K562 (cell line): ENCODE measurements at regions not wholly inside any gene's neighbourhood (a gene's known extent, or its start where the extent isn't known, plus 50 kb on each side); places are given as distances from the start of the nearest gene placed in this dataset.

Source experiments
- ATAC-seq: fragments of 200-7000 bp; cut with Tn5 transposase; 3 replicates; pipeline ENCODE4 v1.9.1; 2020; ENCODE audit warnings: moderate library complexity
- BruUV-seq: library from RNA; stranded (reverse); fragments of 400-500 nt; replicated peaks from 2 replicates; lab custom pipeline; 2021; lab: Mats Ljungman, UMichigan
- CTCF ChIA-PET: fragments of 300-600 bp; formaldehyde crosslinking; extraction: SDS; loops from one replicate; lab custom pipeline; 2021; ENCODE audit warnings: low intra/inter-chr PET ratio; lab: Yijun Ruan, JAX
- POLR2A ChIA-PET: fragments of 300-600, 350-650 bp; sonication (Branson Sonifier 250); formaldehyde crosslinking; extraction: SDS; loops from one replicate; lab custom pipeline; 2021; ENCODE audit warnings: antibody characterized with exemption, inconsistent platforms; lab: Yijun Ruan, JAX
- DNase-seq, 4 experiments: peaks; one replicate each; pipeline versions ENCODE4 v3.0.0 to v3.0.0-alpha.2; 2011 to 2018; ENCODE audit warnings: low spot score in 3 of 4, mixed read lengths in 3 of 4; ENCODE audit errors: extremely low read depth in 1 of 4
- FAIRE-seq: peaks from 2 replicates; lab custom pipeline; 2011; peaks lifted over from hg19 to GRCh38; lab: Jason Lieb, UNC
- H2AFZ ChIP-seq: 2 replicates; pipeline ENCODE4 v1.6.0; 2011; ENCODE audit warnings: low read depth, low read length, control low read depth, inconsistent platforms
- H3K27ac ChIP-seq: fragments of 200-600 bp; 3 replicates; pipeline ENCODE4 v1.8.0; 2011; ENCODE audit warnings: low read depth, mild to moderate bottlenecking, control low read depth, inconsistent platforms, low read length, moderate library complexity, mixed read lengths; ENCODE audit errors: extremely low read depth
- H3K27me3 ChIP-seq, 2 experiments: fragments of 300-600 bp in 1 of 2; 2 replicates in 1 of 2; 3 replicates in 1 of 2; pipeline versions ENCODE4 v1.6.0 to v1.8.0; 2011; ENCODE audit warnings: inconsistent platforms in 2 of 2, low read length in 2 of 2, mild to moderate bottlenecking in 1 of 2, mixed read lengths in 1 of 2, moderate library complexity in 1 of 2; ENCODE audit not compliant: control insufficient read depth in 2 of 2, insufficient read depth in 2 of 2
- H3K36me3 ChIP-seq: fragments of 300-600 bp; 3 replicates; pipeline ENCODE4 v1.8.0; 2011; ENCODE audit warnings: mild to moderate bottlenecking, low read length, inconsistent platforms; ENCODE audit not compliant: control insufficient read depth, insufficient read depth
- H3K4me1 ChIP-seq, 2 experiments: fragments of 200-600 bp in 1 of 2; replicated peaks in 1 of 2; 2 replicates in 1 of 2; 3 replicates in 1 of 2; pipeline versions ENCODE4 v1.5.1 to v1.8.0; 2011; ENCODE audit warnings: inconsistent platforms in 2 of 2, low read length in 2 of 2, mild to moderate bottlenecking in 1 of 2, mixed read lengths in 1 of 2, moderate library complexity in 1 of 2; ENCODE audit not compliant: control insufficient read depth in 2 of 2, insufficient read depth in 2 of 2
- H3K4me2 ChIP-seq: 2 replicates; pipeline ENCODE4 v1.6.1; 2011; ENCODE audit warnings: low read length, control low read depth, inconsistent platforms, mixed read lengths; ENCODE audit not compliant: insufficient read depth
- H3K4me3 ChIP-seq: fragments of 200-600 bp; sonication (generic), shearing (Covaris generic); 2 replicates; pipeline ENCODE4 v1.5.1; 2016; ENCODE audit warnings: control low read depth, inconsistent platforms
- H3K79me2 ChIP-seq: fragments of 200-600 bp; 3 replicates; pipeline ENCODE4 v1.8.0; 2011; ENCODE audit warnings: low read length, inconsistent platforms; ENCODE audit not compliant: control insufficient read depth, insufficient read depth
- H3K9ac ChIP-seq, 2 experiments: 2 replicates each; pipeline versions ENCODE4 v1.6.0 to v1.6.1; 2011; ENCODE audit warnings: low read depth in 2 of 2, low read length in 2 of 2, control low read depth in 1 of 2, inconsistent platforms in 1 of 2, mild to moderate bottlenecking in 1 of 2, mixed read lengths in 1 of 2; ENCODE audit not compliant: insufficient read depth in 1 of 2
- H3K9me1 ChIP-seq: one replicate; pipeline ENCODE4 v1.6.0; 2011; ENCODE audit warnings: inconsistent platforms, mild to moderate bottlenecking, low read length, moderate library complexity; ENCODE audit not compliant: control insufficient read depth, insufficient read depth
- H3K9me3 ChIP-seq: replicated peaks from 2 replicates; pipeline ENCODE4 v1.5.1; 2011; ENCODE audit warnings: low read depth, low read length, inconsistent platforms; ENCODE audit not compliant: control insufficient read depth, insufficient read depth
- H4K20me1 ChIP-seq: replicated peaks from 2 replicates; pipeline ENCODE4 v1.6.1; 2011; ENCODE audit warnings: low read length, inconsistent platforms, mixed read lengths; ENCODE audit not compliant: control insufficient read depth, insufficient read depth
- ASH1L ChIP-seq: fragments of 450-650 bp; IDR thresholded peaks from 2 replicates; pipeline ENCODE4 v1.6.1; 2018; ENCODE audit warnings: borderline replicate concordance, mild to moderate bottlenecking, low read depth; ENCODE audit not compliant: partially characterized antibody
- ETV6 ChIP-seq, 3 experiments: fragments of 150-350 bp in 1 of 3; sonication (generic) in 1 of 3; formaldehyde crosslinking in 1 of 3; IDR thresholded peaks; 2 replicates each; pipeline versions ENCODE4 v1.6.1 to v1.8.0; 2014 to 2022; ENCODE audit warnings: borderline replicate concordance in 2 of 3, low read depth in 2 of 3, antibody characterized with exemption in 1 of 3, low read length in 1 of 3, mild to moderate bottlenecking in 1 of 3, missing genetic modification reagents in 1 of 3
- GABPB1 ChIP-seq: sonication (generic); formaldehyde crosslinking; IDR thresholded peaks from 2 replicates; pipeline ENCODE4 v1.8.0; 2022; ENCODE audit warnings: mild to moderate bottlenecking, missing genetic modification reagents
- HCFC1 ChIP-seq: IDR thresholded peaks from 2 replicates; pipeline ENCODE4 v1.6.1; 2012; ENCODE audit warnings: low read depth, low read length, improper control_type of control experiment
- NFIC ChIP-seq: fragments of 450-650 bp; IDR thresholded peaks from 2 replicates; pipeline ENCODE4 v1.6.1; 2017; ENCODE audit warnings: mild to moderate bottlenecking, inconsistent platforms
- TARDBP ChIP-seq: fragments of 450-650 bp; IDR thresholded peaks from 2 replicates; pipeline ENCODE4 v1.6.1; 2016
- ZC3H8 ChIP-seq: fragments of 450-650 bp; IDR thresholded peaks from 2 replicates; pipeline ENCODE4 v1.6.1; 2017
- ZNF23 ChIP-seq: fragments of 250-450 bp; sonication (Bioruptor Pico); IDR thresholded peaks from 2 replicates; pipeline ENCODE4 v1.4.0; 2020; ENCODE audit warnings: mild to moderate bottlenecking
- WGBS: fragments of 100-300 bp; shearing (Covaris generic); methylation state at CpG from one replicate; pipeline ENCODE4 v1.1.6; 2016; ENCODE audit warnings: low coverage, mixed read lengths; ENCODE audit not compliant: insufficient coverage; ENCODE audit errors: missing lambda C conversion rate; 5-methylcytosine and 5-hydroxymethylcytosine counted together
- in situ Hi-C: fragments of 300-500 bp; cut with MboI; formaldehyde crosslinking; loops from 4 replicates; pipeline ENCODE4 v1.15.0; 2018; ENCODE audit warnings: inconsistent platforms, mixed read lengths
- intact Hi-C: fragments of 100-400 bp; cut with micrococcal nuclease; formaldehyde crosslinking; loops from 2 replicates; pipeline ENCODE4 v1.14.2; 2022
- TF ChIP-seq, protein P1 (sequence below), 2 experiments: fragments of 450-650 bp; IDR thresholded peaks; 2 replicates each; pipeline ENCODE4 v1.6.1; 2016; ENCODE audit warnings: mild to moderate bottlenecking in 2 of 2, borderline replicate concordance in 1 of 2, low read depth in 1 of 2, moderate library complexity in 1 of 2

DNA sequence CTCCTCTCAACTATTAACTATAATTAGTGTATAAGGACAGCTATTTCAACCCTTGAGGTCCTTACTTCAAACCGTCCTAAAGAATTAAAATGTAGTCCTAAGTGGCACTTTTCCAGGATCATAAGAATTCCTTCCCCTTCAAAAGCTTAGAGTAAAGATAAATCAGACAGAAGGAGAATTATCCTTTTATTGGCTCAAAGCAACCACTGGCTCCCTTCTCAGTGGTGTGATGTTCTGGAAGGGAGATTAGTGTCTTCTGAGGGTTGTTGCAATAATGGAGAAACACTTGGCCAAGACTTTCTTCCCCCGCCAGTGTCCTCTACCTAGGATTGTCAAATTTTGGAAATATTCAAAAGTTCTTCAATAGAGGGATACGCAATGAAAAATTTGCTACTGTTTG lies 89.1 kb upstream of the PLEKHG1 start:
- in situ Hi-C loops (no loop called here), intact Hi-C loops (no loop called here)
- no peak for ATAC-seq
- CTCF ChIA-PET: no interaction called here
- Histone ChIP-seq H3K4me1 (no peaks in the 10 kb centered on the region), H3K9ac (no peak overlapping the region), H3K36me3 (no peaks in the 10 kb centered on the region), H2AFZ (no peak overlapping the region), H3K9me1 (no peaks in the 10 kb centered on the region), H4K20me1 (no peaks in the 10 kb centered on the region), H3K4me3 (no peak overlapping the region), H3K27me3 (peaks cover 3 to 14% of the 10 kb centered on the region in 2 experiments; a peak in 2 of 5 replicates), H3K4me2 (no peak overlapping the region), H3K27ac (no peak overlapping the region), H3K9me3 (no peaks in the 10 kb centered on the region), H3K79me2 (no peaks in the 10 kb centered on the region)
- TF ChIP-seq ZNF23: no peak
- POLR2A ChIA-PET: no interaction called here
- no peak for FAIRE-seq
- no TSS peak for BruUV-seq
- 0% methylated on average over 3 of the region's 3 CpGs for WGBS
- no peak for DNase-seq

DNA sequence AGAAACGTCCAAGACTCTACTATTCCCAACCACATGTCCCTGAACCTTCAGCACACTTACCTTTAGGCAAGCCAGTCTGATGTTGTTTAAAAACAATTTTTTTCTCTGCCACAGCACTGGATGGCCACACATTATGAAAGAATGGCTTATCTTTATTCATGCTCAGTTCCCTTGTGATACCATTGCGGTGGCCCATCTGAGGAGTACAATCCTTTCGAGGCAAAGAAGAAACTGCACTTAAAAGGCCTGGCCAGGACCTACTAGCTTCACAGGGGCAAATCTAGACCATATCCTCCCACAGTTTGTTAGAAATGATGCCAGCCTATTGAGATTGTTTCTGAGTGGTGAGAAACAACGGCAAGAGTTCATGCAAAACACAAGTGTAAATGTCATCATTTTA lies 88.4 kb upstream of the PLEKHG1 start:
- no peak overlapping the region for H2AFZ ChIP-seq
- no peak for FAIRE-seq
- in situ Hi-C loops: no loop called here
- H4K20me1 ChIP-seq: no peaks in the 10 kb centered on the region
- TF ChIP-seq ASH1L: no peak
- TF ChIP-seq ETV6 (IDR thresholded peaks at IDR 0.05; ENCODE audit: borderline replicate concordance in 1 of 2, low read depth in 2 of 2, low read length in 1 of 2): no peak
- TF ChIP-seq ETV6 (CRISPR knock-in tag; IDR thresholded peaks at IDR 0.05; ENCODE audit: borderline replicate concordance): no peak
- no peak for TF ChIP-seq ZC3H8
- TF ChIP-seq GABPB1: no peak
- TF ChIP-seq, protein P1, sequence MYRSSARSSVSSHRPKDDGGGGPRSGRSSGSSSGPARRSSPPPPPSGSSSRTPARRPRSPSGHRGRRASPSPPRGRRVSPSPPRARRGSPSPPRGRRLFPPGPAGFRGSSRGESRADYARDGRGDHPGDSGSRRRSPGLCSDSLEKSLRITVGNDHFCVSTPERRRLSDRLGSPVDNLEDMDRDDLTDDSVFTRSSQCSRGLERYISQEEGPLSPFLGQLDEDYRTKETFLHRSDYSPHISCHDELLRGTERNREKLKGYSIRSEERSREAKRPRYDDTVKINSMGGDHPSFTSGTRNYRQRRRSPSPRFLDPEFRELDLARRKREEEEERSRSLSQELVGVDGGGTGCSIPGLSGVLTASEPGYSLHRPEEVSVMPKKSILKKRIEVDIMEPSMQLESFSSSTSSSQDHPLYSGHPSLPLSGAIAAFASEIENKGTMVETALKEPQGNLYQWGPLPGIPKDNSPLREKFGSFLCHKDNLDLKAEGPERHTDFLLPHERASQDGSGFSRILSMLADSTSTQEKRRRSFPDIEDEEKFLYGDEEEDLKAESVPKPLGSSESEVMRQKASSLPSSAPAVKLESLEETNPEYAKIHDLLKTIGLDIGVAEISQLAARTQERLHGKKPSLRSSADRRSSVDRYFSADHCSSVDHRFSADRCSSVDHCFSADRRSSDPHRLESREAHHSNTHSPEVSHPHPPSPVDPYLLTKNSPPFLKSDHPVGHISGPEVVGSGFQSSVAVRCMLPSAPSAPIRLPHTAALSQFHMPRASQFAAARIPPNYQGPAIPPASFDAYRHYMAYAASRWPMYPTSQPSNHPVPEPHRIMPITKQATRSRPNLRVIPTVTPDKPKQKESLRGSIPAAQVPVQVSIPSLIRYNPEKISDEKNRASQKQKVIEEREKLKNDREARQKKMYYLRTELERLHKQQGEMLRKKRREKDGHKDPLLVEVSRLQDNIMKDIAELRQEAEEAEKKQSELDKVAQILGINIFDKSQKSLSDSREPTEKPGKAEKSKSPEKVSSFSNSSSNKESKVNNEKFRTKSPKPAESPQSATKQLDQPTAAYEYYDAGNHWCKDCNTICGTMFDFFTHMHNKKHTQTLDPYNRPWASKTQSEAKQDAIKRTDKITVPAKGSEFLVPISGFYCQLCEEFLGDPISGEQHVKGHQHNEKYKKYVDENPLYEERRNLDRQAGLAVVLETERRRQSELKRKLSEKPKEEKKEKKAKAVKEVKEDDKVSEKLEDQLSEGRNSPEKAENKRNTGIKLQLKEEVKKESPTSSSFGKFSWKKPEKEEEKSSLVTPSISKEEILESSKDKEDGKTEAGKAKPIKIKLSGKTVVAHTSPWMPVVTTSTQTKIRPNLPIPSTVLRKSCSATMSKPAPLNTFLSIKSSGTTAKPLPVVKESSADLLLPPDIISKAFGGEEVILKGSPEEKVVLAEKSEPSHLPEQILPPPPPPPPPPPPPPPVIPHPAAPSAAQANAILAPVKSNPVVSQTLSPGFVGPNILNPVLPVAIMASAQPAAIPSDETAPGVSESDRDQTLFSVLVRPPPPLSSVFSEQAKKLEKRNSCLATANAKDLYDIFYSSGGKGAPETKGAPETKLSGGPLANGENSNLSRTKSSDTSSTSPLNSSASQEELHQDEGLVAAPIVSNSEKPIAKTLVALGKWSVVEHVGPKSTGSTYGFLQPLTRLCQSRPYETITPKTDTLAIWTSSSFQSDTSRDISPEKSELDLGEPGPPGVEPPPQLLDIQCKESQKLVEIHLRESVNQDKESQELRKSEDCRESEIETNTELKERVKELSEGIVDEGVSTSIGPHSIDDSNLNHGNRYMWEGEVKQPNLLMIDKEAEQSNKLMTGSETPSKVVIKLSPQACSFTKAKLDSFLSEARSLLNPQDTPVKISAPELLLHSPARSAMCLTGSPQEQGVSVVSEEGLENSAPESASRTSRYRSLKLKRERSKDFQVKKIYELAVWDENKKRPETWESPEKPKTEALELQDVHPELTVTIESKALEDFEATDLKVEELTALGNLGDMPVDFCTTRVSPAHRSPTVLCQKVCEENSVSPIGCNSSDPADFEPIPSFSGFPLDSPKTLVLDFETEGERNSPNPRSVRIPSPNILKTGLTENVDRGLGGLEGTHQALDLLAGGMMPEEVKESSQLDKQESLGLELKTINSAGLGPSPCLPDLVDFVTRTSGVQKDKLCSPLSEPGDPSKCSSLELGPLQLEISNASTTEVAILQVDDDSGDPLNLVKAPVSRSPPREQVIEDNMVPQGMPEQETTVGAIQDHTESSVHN (IDR thresholded peaks at IDR 0.05; ENCODE audit: borderline replicate concordance in 1 of 2, low read depth in 1 of 2): no peak
- no peak for TF ChIP-seq HCFC1
- no peak for TF ChIP-seq TARDBP
- TF ChIP-seq NFIC: no peak
- TF ChIP-seq, all 486 proteins: peak for 0
- 3% methylated on average over 4 of the region's 4 CpGs for WGBS
- intact Hi-C loops: no loop called here
- Histone ChIP-seq H3K9me3 (no peaks in the 10 kb centered on the region), H3K4me2 (no peak overlapping the region), H3K36me3 (no peaks in the 10 kb centered on the region), H3K79me2 (no peaks in the 10 kb centered on the region), H3K27ac (no peak overlapping the region), H3K4me1 (no peaks in the 10 kb centered on the region), H3K27me3 (peaks cover 3 to 14% of the 10 kb centered on the region in 2 experiments; a peak in 2 of 5 replicates), H3K4me3 (no peak overlapping the region), H3K9ac (no peak overlapping the region), H3K9me1 (no peaks in the 10 kb centered on the region)
- ChIA-PET POLR2A (interaction anchor here (0.7 kb wide), 1 partner anchor 486 kb away, joined by 3 read pairs; no protein-coding TSS in a partner anchor), CTCF (no interaction called here)
- BruUV-seq: no TSS peak
- no peak for ATAC-seq
- DNase-seq: no peak
